HG02884 (cell line): ENCODE measurements at regions not wholly inside any gene's neighbourhood (a gene's known extent, or its start where the extent isn't known, plus 50 kb on each side); places are given as distances from the start of the nearest gene placed in this dataset.

Source experiments
- ATAC-seq: cut with Tn5 transposase; IDR thresholded peaks from one replicate; pipeline ENCODE4 v1.9.1; 2021; ENCODE audit warnings: mild to moderate bottlenecking, moderate library complexity; ENCODE audit not compliant: unreplicated experiment

GRCh38 chr17:36861531-36861930, 75.7 kb upstream of the LHX1 start:
- no peak for ATAC-seq

DNA sequence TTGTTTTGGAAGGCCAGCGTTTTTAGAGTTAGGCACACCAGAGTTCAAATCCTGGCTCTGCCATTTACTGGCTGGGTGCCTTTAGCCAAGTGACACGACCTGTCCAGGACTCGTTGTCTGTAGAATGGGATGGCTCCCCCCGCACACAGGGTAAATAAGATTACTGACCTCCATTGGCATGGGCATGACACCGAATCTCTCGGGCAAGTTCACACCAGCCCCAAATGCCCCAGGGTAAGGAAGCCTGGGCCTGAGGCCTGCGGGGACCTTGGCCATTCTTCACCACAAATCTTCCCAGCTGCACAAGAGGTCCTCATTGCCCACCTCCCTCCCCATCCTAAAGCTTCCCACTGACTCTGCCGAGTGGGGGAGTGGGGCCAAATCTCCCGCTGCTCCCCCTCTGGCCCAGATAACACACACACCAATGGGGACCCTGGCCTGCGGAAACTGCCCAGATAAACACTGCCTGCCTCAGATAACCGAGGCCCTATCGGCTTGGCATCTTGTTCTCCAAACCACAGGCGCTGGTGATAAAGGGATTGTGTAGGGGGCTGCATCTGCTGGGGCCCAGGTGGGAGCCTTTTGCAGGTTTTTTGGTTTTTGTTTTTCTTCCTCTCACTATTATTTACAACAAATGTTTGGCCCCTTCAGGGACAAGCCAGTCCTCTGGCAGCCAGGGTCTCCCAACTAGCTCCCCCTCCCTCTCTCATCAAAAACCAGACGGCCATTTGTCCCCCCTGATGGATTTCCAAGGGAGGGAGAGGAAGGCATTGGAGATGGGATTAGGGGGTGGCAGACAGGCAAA, 75.0 kb upstream of the LHX1 start:
- ATAC-seq = no peak

GRCh38 chr17:36863131-36863530, 74.1 kb upstream of the LHX1 start:
- no peak for ATAC-seq

DNA sequence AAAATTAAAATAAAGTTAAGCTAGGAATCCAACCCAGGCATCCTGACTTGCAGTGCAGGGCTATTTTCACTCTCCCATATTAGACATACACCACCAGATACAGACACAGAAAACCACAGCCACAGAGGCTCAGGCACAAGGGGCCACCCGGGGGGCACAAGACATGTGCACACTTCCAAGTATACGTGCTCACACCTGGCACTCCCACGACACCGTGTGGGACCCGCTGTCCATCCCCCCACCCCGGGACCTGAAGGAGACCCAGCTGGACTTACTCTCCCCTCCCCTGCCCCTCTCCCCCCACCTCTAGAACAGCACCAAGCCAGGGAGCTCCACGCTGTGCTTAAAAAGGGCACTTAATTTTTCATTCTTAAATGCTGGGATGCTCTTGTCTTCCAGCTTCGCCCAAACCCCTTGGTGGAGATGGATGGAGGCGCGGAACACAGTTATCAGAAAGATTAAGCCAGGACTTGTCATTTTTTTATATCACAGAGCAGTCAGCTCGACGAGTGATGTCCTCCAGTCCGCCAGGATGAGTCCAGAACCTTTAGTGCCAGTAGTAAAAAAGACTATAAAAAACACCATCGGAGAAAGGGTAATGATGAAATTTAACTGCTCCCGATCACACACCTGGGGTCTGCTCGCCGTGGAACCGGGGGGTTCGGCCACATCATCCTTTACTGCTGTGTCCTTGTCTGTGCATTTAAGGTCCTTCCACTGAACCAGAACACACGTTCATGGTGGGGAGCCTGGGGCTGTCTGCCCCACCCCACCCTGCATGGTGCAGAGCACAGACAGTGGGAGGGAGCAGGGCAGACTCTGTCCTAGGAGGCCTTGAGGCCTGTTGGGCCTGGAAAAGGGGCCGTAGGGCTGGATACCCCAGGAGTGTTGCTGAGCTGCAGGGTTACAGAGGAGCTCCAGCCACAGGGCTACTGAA, 73.3 kb upstream of the LHX1 start:
- no peak for ATAC-seq

GRCh38 chr17:36864827-36865430, 72.3 kb upstream of the LHX1 start:
- ATAC-seq = no peak

GRCh38 chr17:36867716-36868341, 69.4 kb upstream of the LHX1 start:
- no peak for ATAC-seq

- ATAC-seq = no peak
These were observed 68.5 kb upstream of the LHX1 start for GRCh38 chr17:36868777-36869176.

GRCh38 chr17:36869441-36869840, 67.8 kb upstream of the LHX1 start:
- no peak for ATAC-seq

GRCh38 chr17:36869856-36870719, 67.2 kb upstream of the LHX1 start:
- ATAC-seq = no peak

DNA sequence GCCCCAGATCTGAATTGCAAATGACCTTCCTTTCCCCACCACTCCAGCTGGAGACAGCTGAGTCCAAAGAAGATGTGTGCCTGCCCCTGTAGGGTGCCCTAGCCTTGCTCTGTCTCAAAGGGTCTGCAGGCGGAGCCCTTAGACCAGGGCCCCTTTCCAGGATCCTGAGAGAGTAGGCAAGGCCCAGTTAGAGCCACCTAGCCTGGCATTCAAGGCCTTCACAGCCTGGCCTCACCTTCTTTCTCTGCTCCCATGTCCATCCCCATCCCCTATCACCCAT, 66.6 kb upstream of the LHX1 start:
- ATAC-seq = no peak

DNA sequence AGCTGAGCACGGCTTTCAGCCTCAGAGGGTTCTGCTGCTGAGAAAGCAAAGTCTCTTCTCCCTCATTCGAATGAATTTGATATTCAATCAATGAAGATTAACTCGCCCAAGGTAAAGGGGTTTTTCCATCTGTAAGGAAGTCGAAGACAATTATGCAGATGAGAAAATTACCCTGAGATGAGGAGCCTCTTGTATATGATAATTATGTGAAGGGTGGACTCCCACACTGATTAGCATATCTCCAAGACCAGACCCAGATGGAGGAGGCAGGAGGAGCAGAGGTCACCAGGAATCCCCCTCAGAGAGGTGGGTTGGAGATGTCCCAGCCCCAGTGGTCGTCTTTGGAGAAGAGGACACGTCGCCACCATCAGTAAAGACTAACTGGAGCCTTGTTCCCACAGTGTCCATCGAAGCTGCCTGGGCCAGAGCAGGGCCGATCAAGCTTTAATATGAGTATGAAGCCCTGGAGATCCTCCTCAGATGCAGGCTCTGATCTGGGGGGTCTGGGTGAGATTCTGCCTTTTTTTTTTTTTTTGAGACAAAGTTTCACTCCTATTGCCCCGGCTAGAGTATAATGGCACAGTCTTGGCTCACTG, 61.5 kb upstream of the LHX1 start:
- ATAC-seq = no peak

GRCh38 chr17:36876966-36877365, 60.3 kb upstream of the LHX1 start:
- no peak for ATAC-seq

- no peak for ATAC-seq
These were observed 59.5 kb upstream of the LHX1 start for GRCh38 chr17:36877771-36878170.

GRCh38 chr17:36878216-36878615, 59.1 kb upstream of the LHX1 start:
- ATAC-seq = no peak

- ATAC-seq = no peak
These were observed 58.2 kb upstream of the LHX1 start for GRCh38 chr17:36879027-36879426.

DNA sequence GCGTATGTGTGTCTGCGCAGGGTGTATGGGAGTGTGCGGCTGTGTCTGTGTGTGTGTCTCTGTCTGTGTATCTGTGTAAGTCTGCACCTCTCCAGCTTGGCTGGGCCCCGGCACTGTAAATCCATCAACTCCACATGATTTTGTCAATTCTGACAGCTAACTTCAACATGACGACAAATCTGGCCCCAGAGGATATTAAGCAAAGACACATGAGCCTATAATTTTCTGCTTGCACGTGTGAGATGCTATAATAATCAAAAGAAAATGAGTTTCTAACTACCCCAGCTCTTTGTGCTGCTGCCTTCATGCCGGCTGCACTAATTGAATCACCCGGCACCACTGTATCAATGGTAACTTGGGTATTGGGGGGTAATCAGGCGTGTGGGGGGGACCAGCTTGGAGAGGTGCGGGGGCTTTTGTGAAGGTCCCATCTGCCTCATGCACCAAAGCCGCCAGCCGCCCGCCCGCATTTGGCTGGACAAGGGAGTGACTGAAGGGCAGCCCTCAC, 57.6 kb upstream of the LHX1 start:
- ATAC-seq = no peak

DNA sequence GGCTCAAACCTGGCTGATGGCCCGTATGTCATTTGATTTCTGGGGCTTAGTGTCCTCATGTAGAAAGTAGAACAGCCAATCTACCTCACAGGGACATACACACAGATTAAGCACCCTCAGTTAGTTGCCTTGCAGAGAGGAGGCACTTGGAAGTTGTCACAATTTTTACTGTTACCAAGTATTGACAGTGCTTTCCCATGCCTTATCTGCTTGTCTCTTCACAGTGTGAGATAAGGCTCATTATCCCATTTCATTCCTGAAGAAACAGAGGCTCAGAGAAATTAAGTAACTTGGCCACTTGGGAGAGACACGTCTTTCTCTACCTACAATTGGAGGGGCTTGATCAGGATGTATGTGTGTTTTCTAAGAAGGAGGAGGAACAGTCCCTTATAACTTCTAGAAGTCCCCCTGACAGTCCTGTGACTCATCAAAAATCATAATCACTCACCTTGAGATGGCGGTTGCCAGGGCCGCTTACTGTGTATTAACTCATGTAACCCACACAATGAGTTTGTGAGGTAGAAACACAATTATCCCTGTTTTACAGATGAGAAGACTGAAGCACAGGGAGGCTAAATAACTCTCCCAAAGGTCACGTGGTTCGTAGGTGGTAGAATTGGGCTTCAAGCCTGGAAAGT, 56.9 kb upstream of the LHX1 start:
- ATAC-seq = no peak

DNA sequence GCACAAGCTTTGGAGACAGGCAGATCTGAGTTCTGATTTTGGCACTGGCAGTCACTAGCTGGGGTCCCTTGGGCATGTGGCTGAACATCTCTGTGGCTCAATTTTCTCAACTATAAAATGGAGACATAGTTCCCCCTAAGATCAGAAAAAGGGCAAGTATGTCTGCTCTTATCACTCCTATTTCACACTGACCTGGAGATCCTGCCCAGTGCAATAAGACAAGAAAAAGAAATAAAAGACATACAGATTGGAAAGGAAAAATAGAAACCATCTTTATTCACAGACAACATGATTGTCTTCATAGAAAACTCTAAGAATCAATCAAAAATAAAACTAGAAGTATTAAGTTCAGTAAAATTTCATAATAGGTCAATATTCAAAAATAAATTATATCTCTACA, 56.0 kb upstream of the LHX1 start:
- no peak for ATAC-seq

DNA sequence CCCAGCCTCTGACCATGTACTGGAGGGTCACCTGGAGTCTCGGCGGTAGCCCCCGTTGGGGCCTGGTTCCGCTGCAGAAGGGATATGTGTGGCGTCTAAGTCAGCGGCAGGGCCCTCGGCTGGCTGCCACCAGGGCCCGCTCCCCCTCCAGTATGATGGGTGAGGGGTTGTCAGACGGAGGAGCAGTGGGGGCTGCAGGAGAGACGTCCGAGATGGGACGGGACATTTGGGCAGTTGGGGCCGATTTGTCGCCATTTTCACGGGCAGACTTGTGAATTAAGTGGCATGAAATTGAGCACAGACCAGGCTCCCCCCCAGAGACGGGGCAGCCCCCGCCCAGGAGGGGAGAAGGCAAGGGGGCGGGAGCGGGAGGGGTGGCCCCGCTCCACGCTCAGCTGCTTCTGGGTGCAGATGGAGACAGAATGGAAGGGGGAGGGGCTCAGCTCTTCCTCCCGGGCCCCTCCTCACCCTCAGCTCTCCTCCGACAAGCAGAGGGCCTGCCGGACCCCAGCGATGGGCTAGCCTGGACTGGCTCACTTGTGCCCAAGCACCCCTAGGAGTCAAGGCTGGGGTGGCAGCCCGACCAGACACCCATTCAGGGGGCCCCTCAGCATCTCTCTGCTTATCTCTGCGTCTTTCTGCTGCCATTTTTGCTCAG, 52.7 kb upstream of the LHX1 start:
- no peak for ATAC-seq
